Retinal pigment epithelial cell (primary cell): ENCODE measurements at regions not wholly inside any gene's neighbourhood (a gene's known extent, or its start where the extent isn't known, plus 50 kb on each side); places are given as distances from the start of the nearest gene placed in this dataset.

Experiments
- DNase-seq: peaks from one replicate; pipeline ENCODE4 v3.0.0-alpha.2; 2010; ENCODE audit warnings: low read depth
- H3K4me3 ChIP-seq: 2 replicates; pipeline ENCODE4 v1.5.1; 2011; ENCODE audit warnings: mild to moderate bottlenecking, low read length, control low read depth, moderate library complexity
- CTCF ChIP-seq: conservative IDR thresholded peaks from 2 replicates; pipeline ENCODE4 v1.5.1; 2011; ENCODE audit warnings: low read depth, low read length, control low read depth, inconsistent platforms

GRCh38 chr9:96050048-96050860 lies 174.8 kb downstream of the ERCC6L2 start:
- H3K4me3 ChIP-seq: no peak overlapping the region
- DNase-seq: no peak
- TF ChIP-seq CTCF: no peak

DNA sequence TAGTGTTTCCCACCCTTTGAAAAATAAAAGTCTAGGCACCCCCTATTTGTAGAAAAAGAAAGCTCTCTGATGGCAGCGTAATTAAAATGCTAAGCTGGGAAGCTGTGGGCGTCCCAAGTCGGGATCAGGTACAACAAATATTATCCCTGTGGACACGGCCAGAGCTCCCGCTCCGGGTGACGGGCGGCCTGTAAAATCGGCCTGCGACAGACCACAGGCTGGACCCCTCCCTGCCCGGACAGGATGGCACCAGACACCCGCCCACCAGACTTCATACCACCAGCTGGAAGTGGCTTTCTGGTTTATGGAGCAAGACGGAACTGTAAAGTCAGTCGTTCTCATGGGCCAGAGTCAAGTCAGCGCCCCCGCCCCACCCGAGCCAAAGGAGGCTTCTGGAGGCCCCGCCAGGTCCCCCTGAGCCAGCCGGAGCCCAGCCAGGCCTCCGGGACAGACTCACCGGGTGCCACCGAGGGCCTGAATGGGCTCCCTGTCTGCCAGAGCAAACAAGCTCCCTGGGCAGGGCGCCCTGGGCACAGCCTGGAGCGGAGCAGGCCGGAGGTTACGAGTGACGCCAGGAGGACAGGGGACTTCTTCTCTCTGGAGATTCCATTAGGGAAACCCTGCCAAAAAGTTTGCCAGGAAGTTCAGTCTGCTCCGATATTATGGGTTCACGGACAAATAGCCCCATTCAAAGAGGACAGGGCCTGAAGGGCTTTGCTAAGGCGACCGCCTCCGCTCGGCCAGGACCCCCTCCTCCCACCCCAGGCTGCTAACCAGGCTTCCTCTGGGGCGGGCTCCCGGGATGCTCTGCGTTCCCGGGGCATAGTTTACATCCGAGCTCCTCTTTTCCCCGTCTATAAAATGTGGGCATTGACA lies 173.7 kb downstream of the ERCC6L2 start:
- no peak for DNase-seq
- H3K4me3 ChIP-seq: peak overlapping the region; percentile 14
- TF ChIP-seq CTCF: no peak

DNA sequence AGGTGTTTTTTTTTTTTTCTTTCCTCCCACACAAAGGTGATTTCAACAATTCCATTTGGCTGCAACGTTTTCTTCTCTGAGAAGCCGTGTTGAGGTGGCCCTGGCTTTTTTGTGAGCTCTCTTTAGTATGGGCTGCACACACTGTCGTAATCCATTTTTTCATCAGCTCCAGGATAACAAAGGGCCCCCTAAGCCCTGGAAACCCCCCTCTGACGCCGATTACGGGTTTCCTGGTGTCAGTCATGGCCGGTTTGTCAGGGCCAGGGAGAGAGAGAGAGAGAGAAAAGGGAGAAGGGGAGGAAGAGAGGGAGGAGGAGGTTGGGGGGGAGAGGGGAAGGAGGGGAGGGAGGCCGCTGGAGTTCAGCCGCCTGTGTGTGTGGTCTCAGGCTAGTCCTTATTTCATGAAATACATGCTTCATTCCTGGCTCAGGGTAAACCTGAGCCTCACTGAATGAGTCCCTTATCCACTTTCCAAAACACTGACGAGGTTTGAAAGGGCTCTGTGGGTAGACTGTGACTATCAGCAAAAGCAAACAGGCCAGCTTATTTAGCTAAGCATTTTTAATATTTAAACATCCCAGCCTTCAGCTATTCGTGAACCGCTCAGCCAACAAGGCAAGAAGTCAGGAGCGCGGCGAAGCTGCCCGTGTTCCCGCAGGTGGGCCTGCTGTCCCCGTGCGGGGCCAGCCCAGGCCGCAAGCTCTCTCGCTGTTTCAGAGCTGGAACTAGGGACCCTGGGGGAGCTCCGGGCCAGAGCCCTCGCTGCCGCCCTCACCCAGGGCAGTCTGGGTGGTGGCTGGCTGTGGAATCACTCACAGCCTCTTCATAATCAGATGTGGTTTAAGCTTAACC lies 172.8 kb downstream of the ERCC6L2 start:
- no peak for TF ChIP-seq CTCF
- DNase-seq: no peak
- H3K4me3 ChIP-seq: peak overlapping the region; percentile 14

DNA sequence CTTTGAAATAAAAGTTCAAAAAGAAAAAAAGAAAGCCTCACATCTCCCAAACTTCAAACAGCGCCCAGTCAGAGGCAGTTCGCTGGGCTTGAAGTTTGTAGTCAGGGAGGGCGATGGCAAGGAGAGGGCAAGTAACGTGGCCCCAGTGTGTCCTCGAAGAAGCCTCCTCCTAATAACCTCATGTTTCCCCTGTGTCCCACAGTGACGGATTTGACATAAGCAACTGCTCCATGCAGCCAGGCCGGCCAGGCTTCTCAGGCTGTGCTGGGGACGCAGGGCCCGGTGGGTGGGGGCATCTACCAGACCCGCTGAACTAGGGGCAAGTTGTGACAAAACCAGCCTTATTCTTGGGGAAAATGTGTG lies 172.2 kb downstream of the ERCC6L2 start:
- TF ChIP-seq CTCF: no peak
- no peak overlapping the region for H3K4me3 ChIP-seq
- DNase-seq: no peak

DNA sequence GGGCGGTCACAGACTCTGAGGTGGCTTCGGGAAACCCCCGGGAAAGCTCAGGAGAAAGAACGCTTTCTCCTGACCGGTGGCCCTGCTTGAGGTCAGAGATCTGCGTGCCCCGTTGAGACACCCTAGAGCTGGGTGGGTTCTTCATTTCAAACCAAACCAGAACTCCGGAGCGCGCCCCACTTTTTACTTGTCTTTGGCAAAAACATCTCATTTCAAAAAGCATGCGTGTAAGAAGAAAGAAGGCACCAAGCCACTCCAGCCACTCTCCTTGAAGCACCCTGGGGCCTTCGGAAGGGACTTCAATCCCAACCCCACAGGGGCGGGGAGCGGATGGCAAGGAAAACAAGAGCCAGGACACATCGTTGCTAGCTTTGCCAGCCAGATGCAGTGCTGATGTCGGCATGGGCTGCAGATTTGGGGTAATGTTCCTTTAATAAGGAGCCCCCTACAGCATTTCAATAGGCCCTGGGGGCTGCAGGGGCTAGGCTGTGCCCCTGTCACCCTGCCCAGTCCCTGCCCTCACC lies 171.7 kb downstream of the ERCC6L2 start:
- DNase-seq: no peak
- no peak for TF ChIP-seq CTCF
- no peak overlapping the region for H3K4me3 ChIP-seq

DNA sequence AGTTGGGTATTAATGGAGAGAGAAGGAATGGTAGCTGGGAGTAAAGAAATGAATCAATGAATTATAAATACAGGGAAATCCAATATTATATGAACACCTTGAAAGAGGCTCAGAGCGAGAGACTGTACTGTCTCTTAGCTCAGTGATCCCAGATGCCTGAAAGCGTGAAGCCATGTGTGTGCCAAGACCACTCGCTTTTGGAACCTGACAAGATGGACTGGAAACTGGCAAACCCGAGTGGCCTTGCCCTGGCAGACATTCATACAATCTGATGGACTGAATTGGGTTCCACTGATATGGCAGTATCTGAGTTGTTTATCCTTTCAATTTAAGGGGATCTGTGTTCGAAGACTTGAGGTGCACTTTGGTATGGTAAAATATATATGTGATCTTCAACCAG lies 170.3 kb downstream of the ERCC6L2 start:
- H3K4me3 ChIP-seq: no peak overlapping the region
- no peak for DNase-seq
- TF ChIP-seq CTCF: no peak
